Transverse colon (tissue), 4 donors: ENCODE measurements at regions not wholly inside any gene's neighbourhood (a gene's known extent, or its start where the extent isn't known, plus 50 kb on each side); places are given as distances from the start of the nearest gene placed in this dataset.

Experiments
- CTCF ChIP-seq, 5 experiments: fragments of 200-600 bp in 3 of 5; fragments of 450-650 bp in 2 of 5; sonication (generic) in 3 of 5; IDR thresholded peaks; 1 replicate in 2 of 5; 2 replicates in 3 of 5; pipeline ENCODE4 v1.5.1; 2016 to 2017; ENCODE audit warnings: antibody characterized with exemption in 5 of 5, inconsistent platforms in 3 of 5, mild to moderate bottlenecking in 2 of 5, moderate library complexity in 1 of 5
- POLR2AphosphoS5 ChIP-seq, 3 donors: sonication (generic); formaldehyde crosslinking; IDR thresholded peaks; one replicate each; pipeline ENCODE4 v1.6.1; 2016; ENCODE audit warnings: antibody characterized with exemption in 3 of 3

- no peak for TF ChIP-seq POLR2AphosphoS5 (IDR thresholded peaks at IDR 0.05)
- no peak for TF ChIP-seq CTCF (IDR thresholded peaks at IDR 0.05)
Measured at GRCh38 chr4:13992041-13992440, 364.5 kb upstream of the BOD1L1 start.
